A549 (cell line): ENCODE measurements at regions not wholly inside any gene's neighbourhood (a gene's known extent, or its start where the extent isn't known, plus 50 kb on each side); places are given as distances from the start of the nearest gene placed in this dataset.
"Not testable (repeated sequence)": the region's sequence is repeated elsewhere in the genome, so short reads cannot be mapped to it uniquely, and the experiment has no call there.

Experiments
- ATAC-seq, 2 experiments: fragments of 200-7000 bp in 1 of 2; fragments of >200 bp in 1 of 2; cut with Nextera tagmentation in 1 of 2; cut with Tn5 transposase in 1 of 2; 3 replicates each; pipeline versions ENCODE4 v1.8.0 to v1.9.1; 2018 to 2020; ENCODE audit warnings: mild to moderate bottlenecking in 1 of 2, moderate library complexity in 1 of 2
- CTCF ChIA-PET: fragments of 300-600 bp; sonication (Branson Sonifier 250); formaldehyde crosslinking; extraction: SDS; loops from one replicate; lab custom pipeline; 2021; ENCODE audit warnings: antibody characterized with exemption, inconsistent platforms; lab: Yijun Ruan, JAX
- POLR2A ChIA-PET: fragments of 350-600 bp; formaldehyde crosslinking; extraction: SDS; loops from one replicate; lab custom pipeline; 2021; ENCODE audit warnings: antibody characterized with exemption, inconsistent platforms; lab: Yijun Ruan, JAX
- DNase-seq, 2 experiments: peaks; one replicate each; pipeline versions ENCODE4 v3.0.0 to v3.0.0-alpha.2; 2011 to 2016; ENCODE audit warnings: low read depth in 1 of 2, low spot score in 1 of 2
- FAIRE-seq: peaks from 2 replicates; lab custom pipeline; 2011; peaks lifted over from hg19 to GRCh38; lab: Jason Lieb, UNC
- H3K27ac ChIP-seq, 2 experiments: fragments of >200 bp; sonication (Bioruptor Twin); formaldehyde crosslinking; 3 replicates each; pipeline ENCODE4 v1.5.1; 2016 to 2017
- H3K4me1 ChIP-seq: fragments of >200 bp; sonication (Bioruptor Twin); formaldehyde crosslinking; 3 replicates; pipeline ENCODE4 v1.6.1; 2016
- H3K4me2 ChIP-seq: fragments of >200 bp; sonication (Bioruptor Twin); formaldehyde crosslinking; 3 replicates; pipeline ENCODE4 v1.6.1; 2016
- H3K4me3 ChIP-seq: fragments of >200 bp; sonication (Bioruptor Twin); formaldehyde crosslinking; 3 replicates; pipeline ENCODE4 v1.5.1; 2016
- H3K9me3 ChIP-seq: fragments of >200 bp; sonication (Bioruptor Twin); formaldehyde crosslinking; 3 replicates; pipeline ENCODE4 v1.6.1; 2016
- ATOH8 ChIP-seq: fragments of 250-450 bp; sonication (Bioruptor Pico); IDR thresholded peaks from 2 replicates; pipeline ENCODE4 v1.5.0; 2020; ENCODE audit warnings: low read depth, mild to moderate bottlenecking, moderate library complexity
- BCL3 ChIP-seq: fragments of >200 bp; sonication (Bioruptor Twin); formaldehyde crosslinking; IDR thresholded peaks from 3 replicates; pipeline ENCODE4 v1.6.1; 2016
- CBX2 ChIP-seq: fragments of 200-600 bp; sonication (generic); IDR thresholded peaks from 2 replicates; pipeline ENCODE4 v1.6.1; 2016; ENCODE audit warnings: low read depth, mild to moderate bottlenecking, borderline replicate concordance
- CHD2 ChIP-seq: fragments of 150-350 bp; IDR thresholded peaks from 2 replicates; pipeline ENCODE4 v1.6.1; 2014; ENCODE audit warnings: low read length; ENCODE audit not compliant: partially characterized antibody
- CHD4 ChIP-seq: fragments of 200-600 bp; sonication (generic); IDR thresholded peaks from 2 replicates; pipeline ENCODE4 v1.6.1; 2016; ENCODE audit warnings: antibody characterized with exemption, mild to moderate bottlenecking, borderline replicate concordance
- E2F6 ChIP-seq: IDR thresholded peaks from 2 replicates; pipeline ENCODE4 v1.6.1; 2012; ENCODE audit warnings: low read depth, borderline replicate concordance
- EHF ChIP-seq: fragments of 250-450 bp; sonication (Bioruptor Pico); IDR thresholded peaks from 2 replicates; pipeline ENCODE4 v1.5.0; 2020; ENCODE audit warnings: mild to moderate bottlenecking
- EHMT2 ChIP-seq: fragments of 200-600 bp; sonication (generic); IDR thresholded peaks from 2 replicates; pipeline ENCODE4 v1.6.1; 2016; ENCODE audit warnings: antibody characterized with exemption, low read depth, mild to moderate bottlenecking, moderate library complexity
- ELK1 ChIP-seq: fragments of 150-350 bp; IDR thresholded peaks from 2 replicates; pipeline ENCODE4 v1.6.1; 2014; ENCODE audit warnings: low read depth, mild to moderate bottlenecking, low read length
- FOSL2 ChIP-seq, 2 experiments: fragments of 450-650 bp in 1 of 2; fragments of >200 bp in 1 of 2; sonication (Bioruptor Twin) in 1 of 2; formaldehyde crosslinking; IDR thresholded peaks; 2 replicates each; pipeline versions ENCODE4 v1.5.0 to v1.6.1; 2016 to 2020; ENCODE audit warnings: mild to moderate bottlenecking in 1 of 2, moderate library complexity in 1 of 2
- GATA3 ChIP-seq: IDR thresholded peaks from 2 replicates; pipeline ENCODE4 v1.6.1; 2012; ENCODE audit warnings: borderline replicate concordance
- HMGXB4 ChIP-seq: fragments of 250-450 bp; sonication (Bioruptor Pico); IDR thresholded peaks from 2 replicates; pipeline ENCODE4 v1.5.0; 2021; ENCODE audit warnings: mild to moderate bottlenecking, moderate library complexity, borderline replicate concordance
- HOXA7 ChIP-seq: fragments of 250-450 bp; sonication (Bioruptor Pico); IDR thresholded peaks from 2 replicates; pipeline ENCODE4 v1.5.0; 2020; ENCODE audit warnings: mild to moderate bottlenecking, moderate library complexity
- MAFK ChIP-seq: fragments of 450-650 bp; IDR thresholded peaks from 2 replicates; pipeline ENCODE4 v1.6.1; 2014; ENCODE audit not compliant: partially characterized antibody
- NFE2L2 ChIP-seq: fragments of 150-350 bp; conservative IDR thresholded peaks from 2 replicates; pipeline ENCODE4 v1.6.1; 2014; ENCODE audit warnings: low read length
- POLR2A ChIP-seq: IDR thresholded peaks from 2 replicates; pipeline ENCODE4 v1.6.1; 2012; ENCODE audit warnings: mild to moderate bottlenecking, low read length
- POLR2AphosphoS2 ChIP-seq: conservative IDR thresholded peaks from 2 replicates; pipeline ENCODE4 v1.6.1; 2012; ENCODE audit warnings: low read length, improper control_type of control experiment, inconsistent platforms
- RARB ChIP-seq: fragments of 250-450 bp; sonication (Bioruptor Pico); IDR thresholded peaks from 2 replicates; pipeline ENCODE4 v1.8.0; 2021; ENCODE audit warnings: mild to moderate bottlenecking, moderate library complexity
- RFX5 ChIP-seq: fragments of 450-650 bp; IDR thresholded peaks from 2 replicates; pipeline ENCODE4 v1.7.1; 2014; ENCODE audit warnings: antibody characterized with exemption, mild to moderate bottlenecking, moderate library complexity
- RNF2 ChIP-seq: fragments of 200-600 bp; sonication (generic); IDR thresholded peaks from 2 replicates; pipeline ENCODE4 v1.6.1; 2016; ENCODE audit warnings: low read depth, mild to moderate bottlenecking, antibody characterized with exemption, moderate library complexity, borderline replicate concordance
- ZC3H11A ChIP-seq: fragments of 450-650 bp; IDR thresholded peaks from 2 replicates; pipeline ENCODE4 v1.6.1; 2014; ENCODE audit warnings: antibody characterized with exemption, mild to moderate bottlenecking
- ZNF302 ChIP-seq: fragments of 250-450 bp; sonication (Bioruptor Pico); IDR thresholded peaks from 2 replicates; pipeline ENCODE4 v1.9.0; 2021; ENCODE audit warnings: inconsistent platforms, mild to moderate bottlenecking, moderate library complexity
- WGBS: methylation state at CpG from one replicate; pipeline ENCODE4 v1.1.6; 2017; ENCODE audit errors: missing lambda C conversion rate; 5-methylcytosine and 5-hydroxymethylcytosine counted together

- FAIRE-seq, result no peak
- 0% methylated on average over 1 of the region's 1 CpG for WGBS
- TF ChIP-seq ELK1 (no peak), CBX2 (no peak), POLR2AphosphoS2 (no peak), POLR2A (no peak), BCL3 (no peak), E2F6 (no peak), ZNF302 (CRISPR knock-in tag) (no peak), CHD4 (no peak), NFE2L2 (no peak), RARB (CRISPR knock-in tag) (no peak)
- TF ChIP-seq, all 56 proteins: peak for 0
- H3K9me3 ChIP-seq, result peaks cover 14% of the 10 kb centered on the region
- no peak overlapping the region for H3K4me2 ChIP-seq
- no peak for ATAC-seq
- no peak overlapping the region for H3K4me3 ChIP-seq
- no peaks in the 10 kb centered on the region for H3K4me1 ChIP-seq
- CTCF ChIA-PET, result interaction anchor here (2.2 kb wide), 1 partner anchor 20 kb away, joined by 6 read pairs; no protein-coding TSS in a partner anchor
- POLR2A ChIA-PET, result no interaction called here
- H3K27ac ChIP-seq, result no peak overlapping the region
- DNase-seq, result no peak
Observed at GRCh38 chr4:38298868-38299713, 338.9 kb downstream of the PTTG2 start.

- Histone ChIP-seq H3K4me1 (no peaks in the 10 kb centered on the region), H3K9me3 (peaks cover 9% of the 10 kb centered on the region), H3K4me2 (no peak overlapping the region), H3K27ac (no peak overlapping the region), H3K4me3 (no peak overlapping the region)
- FAIRE-seq, result no peak
- POLR2A ChIA-PET, result no interaction called here
- no peak for DNase-seq
- 22% methylated on average over 2 of the region's 2 CpGs for WGBS
- ATAC-seq, result no peak
- CTCF ChIA-PET, result no interaction called here
- TF ChIP-seq RFX5 (no peak), POLR2A (no peak), HMGXB4 (CRISPR knock-in tag) (no peak), CHD2 (no peak), FOSL2 (IDR thresholded peaks at IDR 0.05) (no peak), FOSL2 (CRISPR knock-in tag; IDR thresholded peaks at IDR 0.05) (no peak), HOXA7 (CRISPR knock-in tag) (no peak), EHMT2 (no peak), ATOH8 (CRISPR knock-in tag) (no peak), MAFK (no peak), RNF2 (no peak), EHF (CRISPR knock-in tag) (no peak), GATA3 (no peak), ELK1 (no peak), CHD4 (no peak), ZC3H11A (no peak)
Observed at GRCh38 chr4:38302910-38303309, 342.7 kb downstream of the PTTG2 start.

GRCh38 chr4:38304460-38304859, 344.3 kb downstream of the PTTG2 start:
- ATAC-seq, POLR2A ChIA-PET, H3K4me1 ChIP-seq, H3K4me3 ChIP-seq, FAIRE-seq, H3K27ac ChIP-seq, DNase-seq, CTCF ChIA-PET, H3K4me2 ChIP-seq, H3K9me3 ChIP-seq: not testable (repeated sequence)
- 97% methylated on average over 5 of the region's 5 CpGs for WGBS
